Spinal cord (tissue), 9 donors: ENCODE measurements at regions not wholly inside any gene's neighbourhood (a gene's known extent, or its start where the extent isn't known, plus 50 kb on each side); places are given as distances from the start of the nearest gene placed in this dataset.
"Not testable (repeated sequence)": the region's sequence is repeated elsewhere in the genome, so short reads cannot be mapped to it uniquely, and the experiment has no call there.

Experiments
- DNase-seq, 6 donors: peaks; one replicate each; pipeline versions ENCODE4 v3.0.0 to v3.0.0-alpha.2; 2013 to 2015; ENCODE audit warnings: low spot score in 6 of 6, low read depth in 4 of 6
- H3K27ac ChIP-seq: one replicate; pipeline ENCODE4 v1.5.1; 2013; ENCODE audit warnings: low read depth, low read length, control low read depth
- H3K27me3 ChIP-seq: one replicate; pipeline ENCODE4 v1.6.1; 2013; ENCODE audit warnings: low read length; ENCODE audit not compliant: control insufficient read depth, insufficient read depth
- H3K36me3 ChIP-seq: one replicate; pipeline ENCODE4 v1.6.1; 2013; ENCODE audit warnings: low read length; ENCODE audit not compliant: control insufficient read depth, insufficient read depth
- H3K4me1 ChIP-seq: one replicate; pipeline ENCODE4 v1.6.1; 2013; ENCODE audit warnings: low read length; ENCODE audit not compliant: control insufficient read depth, insufficient read depth
- H3K4me3 ChIP-seq: one replicate; pipeline ENCODE4 v1.5.1; 2013; ENCODE audit warnings: low read depth, low read length, control low read depth
- H3K9me3 ChIP-seq: one replicate; pipeline ENCODE4 v1.6.1; 2013; ENCODE audit warnings: low read length; ENCODE audit not compliant: control insufficient read depth, insufficient read depth
- WGBS: methylation state at CpG from one replicate; pipeline ENCODE4 v1.1.5; 2013; ENCODE audit warnings: missing lambda C conversion rate; ENCODE audit not compliant: insufficient coverage; 5-methylcytosine and 5-hydroxymethylcytosine counted together
- donor health status: healthy.

DNA sequence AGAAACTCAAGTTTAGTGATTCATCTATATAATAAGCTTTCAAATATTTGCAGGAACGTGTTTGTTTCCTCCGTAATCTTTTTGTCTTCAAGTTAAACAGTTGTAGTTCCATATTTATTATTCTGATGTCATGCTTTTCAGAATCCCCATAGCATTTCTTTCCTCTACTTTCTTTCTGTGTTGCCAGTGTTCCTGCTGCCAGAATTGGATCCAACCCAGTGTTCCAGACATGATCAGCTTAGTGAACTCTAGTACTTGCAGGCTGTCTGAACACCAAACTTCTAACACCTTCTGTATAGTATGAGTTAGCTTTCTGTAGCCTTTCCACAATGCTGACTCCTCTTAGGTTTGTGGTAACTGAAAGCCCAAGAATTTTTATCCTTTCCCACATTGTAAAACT is 340.2 kb upstream of the FRG2C start:
- H3K4me1 ChIP-seq, H3K27me3 ChIP-seq, H3K36me3 ChIP-seq, H3K27ac ChIP-seq, H3K9me3 ChIP-seq, H3K4me3 ChIP-seq: not testable (repeated sequence)
- DNase-seq = peak in 1 of 6 donors; percentile 48
- WGBS = no CpG with 5 or more reads among the region's 2 CpGs

DNA sequence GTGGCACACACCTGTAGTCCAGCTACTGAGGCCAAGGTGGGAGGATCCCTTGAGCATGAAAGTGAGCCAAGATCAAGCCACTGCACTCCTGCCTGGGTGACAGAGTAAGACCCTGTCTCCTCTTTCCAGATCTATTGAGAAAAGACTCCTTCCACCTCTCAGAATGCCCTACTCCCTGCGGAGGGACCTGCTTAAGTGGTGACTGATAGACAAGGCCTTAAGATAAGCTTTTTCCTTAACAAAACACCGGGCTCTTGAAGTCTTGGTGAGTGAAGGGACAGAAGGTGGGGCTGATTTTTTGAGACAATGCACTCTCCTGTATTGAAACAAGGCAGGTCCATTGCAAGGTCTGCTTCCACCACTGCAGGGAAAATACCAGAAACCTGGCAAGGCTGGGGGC is 338.4 kb upstream of the FRG2C start:
- WGBS = 100% methylated on average over 1 of the region's 2 CpGs
- no peaks in the 10 kb centered on the region for H3K9me3 ChIP-seq
- H3K27me3 ChIP-seq = no peaks in the 10 kb centered on the region
- no peak overlapping the region for H3K4me3 ChIP-seq
- peaks cover 17% of the 10 kb centered on the region for H3K4me1 ChIP-seq
- no peaks in the 10 kb centered on the region for H3K36me3 ChIP-seq
- no peak for DNase-seq
- no peak overlapping the region for H3K27ac ChIP-seq

DNA sequence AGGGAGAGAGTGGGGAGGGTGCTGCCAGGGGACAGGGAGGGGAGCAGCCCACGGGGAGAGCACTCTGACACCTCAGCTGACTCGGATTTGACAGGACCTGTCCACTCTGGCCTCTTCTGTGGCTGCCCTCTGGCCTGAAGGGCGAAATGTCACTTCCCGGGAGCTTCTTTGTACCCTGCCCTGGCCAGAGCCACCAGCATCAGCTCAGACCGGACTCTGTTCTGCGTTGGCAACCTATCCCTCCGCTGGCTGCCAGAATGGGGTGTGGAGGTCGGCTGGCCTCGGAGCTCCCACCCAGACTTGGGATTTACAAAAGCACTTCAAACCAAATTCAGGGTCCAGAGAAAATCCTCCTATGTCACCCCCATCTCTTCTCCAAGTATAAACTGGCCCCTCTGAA is 336.7 kb upstream of the FRG2C start:
- Histone ChIP-seq H3K4me3 (no peak overlapping the region), H3K4me1 (peaks cover 17% of the 10 kb centered on the region), H3K9me3 (no peaks in the 10 kb centered on the region), H3K27me3 (no peaks in the 10 kb centered on the region), H3K36me3 (no peaks in the 10 kb centered on the region), H3K27ac (no peak overlapping the region)
- DNase-seq = no peak
- 59% methylated on average over 7 of the region's 9 CpGs for WGBS

DNA sequence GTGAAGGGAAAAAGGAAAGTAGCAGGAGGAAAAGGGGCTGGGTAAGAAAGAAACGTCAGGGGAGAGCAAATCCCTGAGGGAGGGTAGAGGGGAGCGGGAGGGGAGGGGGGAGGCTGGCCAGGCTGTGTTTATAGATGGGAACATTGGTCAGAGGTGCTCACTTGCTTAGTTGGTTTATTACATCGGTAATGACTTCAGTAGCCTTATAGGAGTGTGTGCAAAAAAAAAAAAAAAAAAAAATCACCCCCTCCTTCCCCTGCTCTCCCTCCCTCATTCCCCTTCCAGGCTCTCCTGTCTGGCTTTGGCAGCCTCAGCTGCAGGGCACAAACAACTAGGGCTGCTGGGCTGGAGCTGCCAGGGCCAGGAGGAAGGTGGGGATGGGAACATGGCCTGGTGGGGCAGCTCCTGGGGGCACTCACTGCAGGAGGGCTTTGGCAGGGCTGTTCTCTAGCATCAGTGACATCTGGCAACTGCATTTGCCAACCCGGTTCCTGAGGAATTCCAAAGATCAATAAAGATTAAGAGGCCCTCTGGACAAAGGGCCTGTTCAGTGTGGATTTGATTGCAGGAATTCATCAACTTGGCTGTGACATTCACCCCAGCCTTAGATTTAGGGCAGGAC is 334.5 kb upstream of the FRG2C start:
- peak in 3 of 6 donors; percentile 2 to 45 (median 44) for DNase-seq
- no peaks in the 10 kb centered on the region for H3K9me3 ChIP-seq
- H3K4me1 ChIP-seq = peaks cover 17% of the 10 kb centered on the region
- H3K4me3 ChIP-seq = no peak overlapping the region
- 0% methylated on average over 2 of the region's 4 CpGs for WGBS
- no peak overlapping the region for H3K27ac ChIP-seq
- no peaks in the 10 kb centered on the region for H3K27me3 ChIP-seq
- H3K36me3 ChIP-seq = no peaks in the 10 kb centered on the region

DNA sequence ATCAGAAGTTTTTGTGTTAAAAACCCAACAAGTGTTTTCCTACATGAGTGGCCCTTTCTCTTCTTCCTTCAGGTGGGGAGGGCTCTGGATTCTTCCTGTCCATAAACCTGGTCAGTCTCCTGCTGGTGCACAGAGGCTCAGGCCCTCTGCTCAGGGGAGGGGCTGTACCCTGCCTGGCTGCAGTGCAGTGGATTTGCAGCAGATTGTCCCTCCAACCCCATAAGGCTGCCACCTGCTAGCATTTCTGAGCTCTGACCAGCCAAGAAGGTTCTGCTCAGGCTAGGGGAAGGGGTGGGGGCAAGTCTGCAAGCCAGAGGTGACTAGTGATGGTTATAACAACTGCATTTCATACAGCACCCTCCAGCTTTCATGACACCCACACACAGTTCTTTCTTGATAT is 333.7 kb upstream of the FRG2C start:
- not testable (repeated sequence) for DNase-seq, H3K9me3 ChIP-seq, H3K27ac ChIP-seq, H3K36me3 ChIP-seq, H3K4me3 ChIP-seq, H3K27me3 ChIP-seq
- peaks cover 17% of the 10 kb centered on the region for H3K4me1 ChIP-seq

DNA sequence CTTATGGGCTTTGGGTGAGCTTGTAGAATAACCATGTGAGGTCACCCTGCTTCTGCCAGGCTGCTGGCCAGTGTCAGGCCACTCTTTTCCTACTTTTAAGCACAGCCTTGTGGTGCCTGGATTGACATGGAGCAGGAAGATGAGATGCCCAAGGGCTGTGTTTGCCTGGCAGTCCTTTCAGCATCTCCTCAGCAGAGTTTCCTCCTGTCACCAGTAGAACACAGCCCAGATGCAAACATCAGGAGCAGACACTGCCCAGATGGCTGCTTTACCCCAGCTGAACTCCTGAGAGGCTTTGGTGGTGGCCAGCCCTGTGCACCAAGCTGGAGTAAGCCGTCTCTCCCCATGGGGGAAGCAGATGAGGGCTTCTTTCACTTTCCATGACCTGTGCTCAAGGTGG is 332.0 kb upstream of the FRG2C start:
- H3K9me3 ChIP-seq, H3K36me3 ChIP-seq, DNase-seq, H3K27me3 ChIP-seq, H3K27ac ChIP-seq, H3K4me3 ChIP-seq: not testable (repeated sequence)
- 100% methylated on average over 1 of the region's 1 CpG for WGBS
- peaks cover 17% of the 10 kb centered on the region for H3K4me1 ChIP-seq

DNA sequence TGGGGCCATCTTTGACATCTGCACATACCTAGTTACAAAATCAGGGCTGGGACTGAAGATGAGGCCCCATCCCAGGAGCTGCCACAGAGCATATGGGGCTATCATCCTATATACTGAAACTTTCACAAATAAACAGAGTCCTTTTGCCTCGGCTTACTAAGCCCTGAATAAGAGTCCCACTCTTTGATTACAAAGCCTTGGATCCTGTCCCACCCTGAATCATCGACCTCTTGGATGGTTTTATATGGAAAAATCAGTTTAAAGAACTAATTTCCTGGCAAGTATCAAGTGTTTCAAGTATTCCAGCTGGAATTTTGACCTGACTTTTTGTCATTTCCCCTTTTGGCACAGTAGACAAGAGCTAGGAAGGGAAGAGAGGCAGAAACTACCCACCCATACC is 331.3 kb upstream of the FRG2C start:
- Histone ChIP-seq H3K36me3 (no peaks in the 10 kb centered on the region), H3K4me3 (no peak overlapping the region), H3K4me1 (peaks cover 13% of the 10 kb centered on the region), H3K27ac (no peak overlapping the region), H3K27me3 (no peaks in the 10 kb centered on the region), H3K9me3 (no peaks in the 10 kb centered on the region)
- no peak for DNase-seq
- WGBS = no CpG with 5 or more reads among the region's 2 CpGs

DNA sequence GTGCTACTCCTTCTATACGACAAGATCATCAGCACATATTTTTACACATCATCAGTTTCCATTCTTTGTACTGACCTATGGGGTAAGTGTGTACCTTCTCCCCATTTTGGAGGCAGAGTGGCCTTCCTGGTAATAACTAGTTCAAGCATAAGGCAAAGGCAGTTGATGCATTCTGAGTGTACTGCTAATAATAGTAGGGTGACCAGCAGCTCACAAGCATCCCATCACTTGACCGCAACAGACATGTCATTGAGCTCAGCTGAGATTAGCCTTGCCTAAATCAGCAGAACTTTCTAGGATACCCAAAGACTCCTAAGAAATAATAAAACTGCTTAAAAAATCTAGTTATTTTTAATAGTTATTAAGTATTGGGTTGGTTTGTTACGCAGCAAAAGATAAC is 329.8 kb upstream of the FRG2C start:
- Histone ChIP-seq H3K9me3 (no peaks in the 10 kb centered on the region), H3K27me3 (no peaks in the 10 kb centered on the region)

DNA sequence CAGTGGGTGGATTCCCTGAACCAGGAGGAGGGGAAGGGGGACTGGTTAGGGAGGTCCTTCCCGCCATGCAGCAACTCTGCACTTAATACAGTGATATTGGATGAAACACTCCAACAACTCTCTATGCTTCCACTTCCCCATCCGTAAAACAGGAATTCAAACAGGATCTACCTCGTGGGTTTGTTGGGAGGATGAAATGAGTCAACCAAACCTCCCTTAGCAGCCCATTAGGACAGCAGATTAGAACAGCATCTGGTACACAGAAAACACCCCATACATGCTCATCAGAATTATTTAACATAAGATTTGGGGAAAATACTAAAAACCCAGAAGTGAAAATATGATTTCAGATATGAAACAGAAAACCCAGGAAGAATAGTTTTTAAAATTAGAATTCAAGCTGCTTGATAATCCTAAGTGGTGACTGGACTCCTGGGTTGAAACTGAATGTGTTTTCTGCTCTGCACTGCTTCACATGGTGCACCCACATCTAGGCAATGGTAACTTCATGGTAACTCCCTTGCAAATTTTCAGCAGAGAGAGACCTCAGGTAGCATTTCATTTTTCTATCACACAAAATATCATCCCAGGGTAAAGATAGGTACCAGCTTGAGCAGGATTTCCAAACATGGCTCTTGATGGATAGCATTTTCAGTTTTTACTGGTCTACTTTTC is 326.8 kb upstream of the FRG2C start:
- H3K4me3 ChIP-seq = no peak overlapping the region
- H3K27ac ChIP-seq = no peak overlapping the region
- H3K4me1 ChIP-seq = peaks cover 9% of the 10 kb centered on the region
- H3K27me3 ChIP-seq = no peaks in the 10 kb centered on the region
- no CpG with 5 or more reads among the region's 3 CpGs for whole genome bisulfite sequencing
- no peaks in the 10 kb centered on the region for H3K9me3 ChIP-seq
- H3K36me3 ChIP-seq = no peaks in the 10 kb centered on the region
- no peak for DNase-seq

More for the DNA sequence above, 329.8 kb upstream of the FRG2C start:
- H3K36me3 ChIP-seq = no peaks in the 10 kb centered on the region
- no peak for DNase-seq
- H3K27ac ChIP-seq = no peak overlapping the region
- WGBS = 100% methylated on average over 1 of the region's 3 CpGs
- peaks cover 6% of the 10 kb centered on the region for H3K4me1 ChIP-seq
- no peak overlapping the region for H3K4me3 ChIP-seq

DNA sequence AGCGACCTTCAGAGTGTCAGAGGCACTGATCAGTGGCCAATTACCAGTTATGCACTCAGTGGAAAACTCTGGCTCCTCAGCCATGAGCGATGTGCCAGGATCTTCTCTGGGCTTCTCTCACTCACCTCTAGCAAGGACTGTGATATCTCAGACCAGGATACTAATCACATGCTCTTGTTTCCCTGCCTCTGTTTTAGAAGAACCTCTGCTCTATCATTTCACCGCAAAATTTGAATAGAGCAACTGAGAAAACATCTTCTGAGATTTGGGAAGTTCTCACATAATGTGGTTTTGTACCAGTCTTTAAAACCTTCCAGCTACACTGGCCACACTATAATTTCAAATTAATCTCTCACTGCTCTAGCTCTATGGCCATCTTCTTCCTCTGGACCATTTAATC is 325.8 kb upstream of the FRG2C start:
- Histone ChIP-seq H3K4me1 (peaks cover 9% of the 10 kb centered on the region), H3K27me3 (no peaks in the 10 kb centered on the region), H3K9me3 (no peaks in the 10 kb centered on the region), H3K36me3 (no peaks in the 10 kb centered on the region), H3K27ac (no peak overlapping the region), H3K4me3 (no peak overlapping the region)
- no peak for DNase-seq
- WGBS = 82% methylated on average over 2 of the region's 3 CpGs
